Retinal pigment epithelial cell (primary cell): ENCODE measurements at regions not wholly inside any gene's neighbourhood (a gene's known extent, or its start where the extent isn't known, plus 50 kb on each side); places are given as distances from the start of the nearest gene placed in this dataset.

Experiments used
- DNase-seq: peaks from one replicate; pipeline ENCODE4 v3.0.0-alpha.2; 2010; ENCODE audit warnings: low read depth
- H3K4me3 ChIP-seq: 2 replicates; pipeline ENCODE4 v1.5.1; 2011; ENCODE audit warnings: mild to moderate bottlenecking, low read length, control low read depth, moderate library complexity
- CTCF ChIP-seq: conservative IDR thresholded peaks from 2 replicates; pipeline ENCODE4 v1.5.1; 2011; ENCODE audit warnings: low read depth, low read length, control low read depth, inconsistent platforms

- no peak for TF ChIP-seq CTCF
- no peak overlapping the region for H3K4me3 ChIP-seq
- no peak for DNase-seq
Measured at GRCh38 chr6:80469977-80470376, 363.5 kb downstream of the BCKDHB start.

GRCh38 chr6:80468398-80468797 lies 361.9 kb downstream of the BCKDHB start:
- TF ChIP-seq CTCF, result no peak
- DNase-seq, result no peak
- no peak overlapping the region for H3K4me3 ChIP-seq

GRCh38 chr6:80467408-80467807 lies 360.9 kb downstream of the BCKDHB start:
- TF ChIP-seq CTCF, result no peak
- no peak for DNase-seq
- H3K4me3 ChIP-seq, result no peak overlapping the region

- no peak for TF ChIP-seq CTCF
- no peak for DNase-seq
- H3K4me3 ChIP-seq, result no peak overlapping the region
Measured at GRCh38 chr6:80466981-80467380, 360.5 kb downstream of the BCKDHB start.

GRCh38 chr6:80465513-80465912 lies 359.0 kb downstream of the BCKDHB start:
- no peak for TF ChIP-seq CTCF
- H3K4me3 ChIP-seq, result no peak overlapping the region
- no peak for DNase-seq

- DNase-seq, result no peak
- TF ChIP-seq CTCF, result no peak
- no peak overlapping the region for H3K4me3 ChIP-seq
Measured at GRCh38 chr6:80464901-80465300, 358.4 kb downstream of the BCKDHB start.

- H3K4me3 ChIP-seq, result no peak overlapping the region
- TF ChIP-seq CTCF, result no peak
- no peak for DNase-seq
Measured at GRCh38 chr6:80463197-80463596, 356.7 kb downstream of the BCKDHB start.
